Keratinocyte (primary cell): ENCODE measurements at regions not wholly inside any gene's neighbourhood (a gene's known extent, or its start where the extent isn't known, plus 50 kb on each side); places are given as distances from the start of the nearest gene placed in this dataset.

ENCODE experiments used
- CTCF ChIP-seq, 3 experiments: IDR thresholded peaks in 1 of 3; conservative IDR thresholded peaks in 1 of 3; optimal IDR thresholded peaks in 1 of 3; 2 replicates in 2 of 3; 3 replicates in 1 of 3; pipeline versions ENCODE3 to v1.5.1; 2011; ENCODE audit warnings: low read length in 3 of 3, mild to moderate bottlenecking in 3 of 3, moderate library complexity in 2 of 3, control low read depth in 1 of 3, inconsistent platforms in 1 of 3; ENCODE audit not compliant: insufficient read depth in 2 of 3; ENCODE audit errors: extremely low read depth in 1 of 3
- EZH2 ChIP-seq: IDR thresholded peaks from one replicate; pipeline ENCODE4 v1.6.1; 2012; ENCODE audit warnings: inconsistent platforms, mild to moderate bottlenecking, low read length, moderate library complexity

GRCh38 chr7:157080111-157080730 is 58.5 kb upstream of the UBE3C start:
- TF ChIP-seq CTCF (optimal IDR thresholded peaks at IDR 0.05 in 1 of 3, IDR thresholded peaks at IDR 0.05 in 1 of 3, conservative IDR thresholded peaks at IDR 0.05 in 1 of 3; ENCODE audit: extremely low read depth in 1 of 3, insufficient read depth in 2 of 3, low read length in 3 of 3) (no peak), EZH2 (no peak)
